Effector memory CD8-positive, alpha-beta T cell (primary cell): ENCODE measurements at regions not wholly inside any gene's neighbourhood (a gene's known extent, or its start where the extent isn't known, plus 50 kb on each side); places are given as distances from the start of the nearest gene placed in this dataset.
"Not testable (repeated sequence)": the region's sequence is repeated elsewhere in the genome, so short reads cannot be mapped to it uniquely, and the experiment has no call there.

Source experiments
- ATAC-seq: fragments of 150-1000 bp; cut with Tn5 transposase; replicated peaks from 2 replicates; pipeline ENCODE4 v1.10.0; 2021; ENCODE audit warnings: mild to moderate bottlenecking, moderate library complexity
- DNase-seq, 3 experiments: peaks; one replicate each; pipeline ENCODE4 v3.0.0; 2021
- H3K27ac Mint-ChIP-seq, 2 donors: one replicate each; pipeline ENCODE4 v1.8.0; 2022; ENCODE audit warnings: mild to moderate bottlenecking in 2 of 2, mixed read lengths in 2 of 2, moderate library complexity in 2 of 2
- H3K27me3 Mint-ChIP-seq, 2 donors: one replicate each; pipeline ENCODE4 v1.8.0; 2022; ENCODE audit warnings: mixed read lengths in 2 of 2
- H3K36me3 Mint-ChIP-seq: one replicate; pipeline ENCODE4 v1.8.0; 2022; ENCODE audit warnings: mild to moderate bottlenecking, moderate library complexity, mixed read lengths; ENCODE audit not compliant: insufficient read depth
- H3K4me1 Mint-ChIP-seq, 2 donors: one replicate each; pipeline ENCODE4 v1.8.0; 2022; ENCODE audit warnings: low read depth in 2 of 2, mixed read lengths in 2 of 2
- H3K4me3 Mint-ChIP-seq, 2 donors: one replicate each; pipeline ENCODE4 v1.8.0; 2022; ENCODE audit warnings: mild to moderate bottlenecking in 2 of 2, mixed read lengths in 2 of 2, moderate library complexity in 2 of 2
- H3K9me3 Mint-ChIP-seq, 2 donors: one replicate each; pipeline ENCODE4 v1.8.0; 2022; ENCODE audit warnings: mixed read lengths in 2 of 2

- no peak for ATAC-seq
- Mint-ChIP-seq H3K9me3 (peaks cover 4 to 8% of the 10 kb centered on the region in 2 donors), H3K4me3 (no peak overlapping the region), H3K4me1 (peaks cover 0 to 4% of the 10 kb centered on the region in 2 donors), H3K27me3 (no peaks in the 10 kb centered on the region), H3K27ac (no peak overlapping the region), H3K36me3 (no peaks in the 10 kb centered on the region)
- DNase-seq: no peak
Measured at GRCh38 chr3:106452096-106452495, 583.3 kb upstream of the CBLB start.

GRCh38 chr3:106454497-106454896, 585.7 kb upstream of the CBLB start:
- Mint-ChIP-seq H3K4me1 (peaks cover 4 to 13% of the 10 kb centered on the region in 2 donors), H3K9me3 (no peaks in the 10 kb centered on the region), H3K36me3 (no peaks in the 10 kb centered on the region), H3K27ac (no peak overlapping the region), H3K4me3 (no peak overlapping the region), H3K27me3 (no peaks in the 10 kb centered on the region)
- ATAC-seq: no peak
- DNase-seq: no peak

GRCh38 chr3:106457281-106458180, 588.7 kb upstream of the CBLB start:
- H3K9me3 Mint-ChIP-seq: no peaks in the 10 kb centered on the region
- H3K27ac Mint-ChIP-seq: peak overlapping the region in 1 of 2 donors; percentile 44
- H3K36me3 Mint-ChIP-seq: no peaks in the 10 kb centered on the region
- DNase-seq (no peak), ATAC-seq (peak; percentile 53)
- H3K4me1 Mint-ChIP-seq: peaks cover 4 to 13% of the 10 kb centered on the region in 2 donors
- no peaks in the 10 kb centered on the region for H3K27me3 Mint-ChIP-seq
- H3K4me3 Mint-ChIP-seq: no peak overlapping the region

GRCh38 chr3:106458952-106459351, 590.1 kb upstream of the CBLB start:
- H3K9me3 Mint-ChIP-seq: no peaks in the 10 kb centered on the region
- H3K27me3 Mint-ChIP-seq: no peaks in the 10 kb centered on the region
- DNase-seq: no peak
- H3K27ac Mint-ChIP-seq: no peak overlapping the region
- no peak overlapping the region for H3K4me3 Mint-ChIP-seq
- no peak for ATAC-seq
- H3K4me1 Mint-ChIP-seq: peaks cover 4 to 13% of the 10 kb centered on the region in 2 donors
- H3K36me3 Mint-ChIP-seq: no peaks in the 10 kb centered on the region

- no peak for ATAC-seq
- Mint-ChIP-seq H3K36me3 (no peaks in the 10 kb centered on the region), H3K4me1 (no peaks in the 10 kb centered on the region), H3K4me3 (no peak overlapping the region), H3K27ac (no peak overlapping the region), H3K27me3 (no peaks in the 10 kb centered on the region), H3K9me3 (no peaks in the 10 kb centered on the region)
- DNase-seq: no peak
Measured at GRCh38 chr3:106466881-106467280, 598.1 kb upstream of the CBLB start.

- Mint-ChIP-seq H3K27me3 (no peaks in the 10 kb centered on the region), H3K27ac (no peak overlapping the region), H3K4me3 (no peak overlapping the region), H3K36me3 (no peaks in the 10 kb centered on the region), H3K4me1 (no peaks in the 10 kb centered on the region), H3K9me3 (peaks cover 0 to 7% of the 10 kb centered on the region in 2 donors)
- no peak for ATAC-seq
- DNase-seq: no peak
Measured at GRCh38 chr3:106473576-106474475, 605.0 kb upstream of the CBLB start.

GRCh38 chr3:106482451-106482850, 613.6 kb upstream of the CBLB start:
- Mint-ChIP-seq H3K4me1 (no peaks in the 10 kb centered on the region), H3K27me3 (peaks cover 0 to 17% of the 10 kb centered on the region in 2 donors), H3K9me3 (peaks cover 8 to 15% of the 10 kb centered on the region in 2 donors), H3K36me3 (no peaks in the 10 kb centered on the region), H3K4me3 (no peak overlapping the region), H3K27ac (no peak overlapping the region)
- no peak for DNase-seq
- ATAC-seq: no peak

GRCh38 chr3:106485217-106485616, 616.4 kb upstream of the CBLB start:
- no peaks in the 10 kb centered on the region for H3K4me1 Mint-ChIP-seq
- no peak overlapping the region for H3K4me3 Mint-ChIP-seq
- H3K36me3 Mint-ChIP-seq: no peaks in the 10 kb centered on the region
- DNase-seq: no peak
- peaks cover 0 to 3% of the 10 kb centered on the region in 2 donors for H3K9me3 Mint-ChIP-seq
- H3K27me3 Mint-ChIP-seq: peaks cover 0 to 17% of the 10 kb centered on the region in 2 donors
- no peak overlapping the region for H3K27ac Mint-ChIP-seq
- ATAC-seq: no peak

- peaks cover 0 to 17% of the 10 kb centered on the region in 2 donors for H3K27me3 Mint-ChIP-seq
- no peaks in the 10 kb centered on the region for H3K36me3 Mint-ChIP-seq
- no peak for DNase-seq
- no peaks in the 10 kb centered on the region for H3K4me1 Mint-ChIP-seq
- peaks cover 0 to 3% of the 10 kb centered on the region in 2 donors for H3K9me3 Mint-ChIP-seq
- no peak overlapping the region for H3K27ac Mint-ChIP-seq
- ATAC-seq: no peak
- no peak overlapping the region for H3K4me3 Mint-ChIP-seq
Measured at GRCh38 chr3:106485802-106486201, 617.0 kb upstream of the CBLB start.

- not testable (repeated sequence) for DNase-seq, H3K9me3 Mint-ChIP-seq, H3K36me3 Mint-ChIP-seq, ATAC-seq, H3K4me3 Mint-ChIP-seq, H3K4me1 Mint-ChIP-seq
- peak overlapping the region in 1 of 2 donors; percentile 65 for H3K27ac Mint-ChIP-seq
- peaks cover 0 to 11% of the 10 kb centered on the region in 2 donors for H3K27me3 Mint-ChIP-seq
Measured at GRCh38 chr3:106486945-106487639, 618.3 kb upstream of the CBLB start.

- Mint-ChIP-seq H3K27ac (no peak overlapping the region), H3K36me3 (no peaks in the 10 kb centered on the region), H3K9me3 (peaks cover 0 to 3% of the 10 kb centered on the region in 2 donors), H3K27me3 (peaks cover 0 to 10% of the 10 kb centered on the region in 2 donors), H3K4me3 (no peak overlapping the region), H3K4me1 (no peaks in the 10 kb centered on the region)
- DNase-seq (no peak), ATAC-seq (no peak)
Measured at GRCh38 chr3:106488331-106488730, 619.5 kb upstream of the CBLB start.

- Mint-ChIP-seq H3K4me1 (no peaks in the 10 kb centered on the region), H3K9me3 (peaks cover 0 to 3% of the 10 kb centered on the region in 2 donors), H3K27me3 (no peaks in the 10 kb centered on the region), H3K36me3 (no peaks in the 10 kb centered on the region), H3K4me3 (no peak overlapping the region), H3K27ac (no peak overlapping the region)
- DNase-seq: no peak
- no peak for ATAC-seq
Measured at GRCh38 chr3:106491796-106492195, 623.0 kb upstream of the CBLB start.

GRCh38 chr3:106508331-106508893, 639.6 kb upstream of the CBLB start:
- ATAC-seq (no peak), DNase-seq (no peak)
- Mint-ChIP-seq H3K27ac (no peak overlapping the region), H3K36me3 (no peaks in the 10 kb centered on the region), H3K27me3 (no peaks in the 10 kb centered on the region), H3K9me3 (no peaks in the 10 kb centered on the region), H3K4me3 (no peak overlapping the region), H3K4me1 (no peaks in the 10 kb centered on the region)
